NAMALWA (cell line): ENCODE measurements at regions not wholly inside any gene's neighbourhood (a gene's known extent, or its start where the extent isn't known, plus 50 kb on each side); places are given as distances from the start of the nearest gene placed in this dataset.
"Not testable (repeated sequence)": the region's sequence is repeated elsewhere in the genome, so short reads cannot be mapped to it uniquely, and the experiment has no call there.

Experiments used
- DNase-seq: peaks from one replicate; pipeline ENCODE4 v3.0.0-alpha.2; 2015; ENCODE audit warnings: low spot score

- no peak for DNase-seq
Measured at GRCh38 chr13:104565888-104566287, 1499.7 kb upstream of the SLC10A2 start.

GRCh38 chr13:104553896-104554295 lies 1487.7 kb upstream of the SLC10A2 start:
- no peak for DNase-seq

DNA sequence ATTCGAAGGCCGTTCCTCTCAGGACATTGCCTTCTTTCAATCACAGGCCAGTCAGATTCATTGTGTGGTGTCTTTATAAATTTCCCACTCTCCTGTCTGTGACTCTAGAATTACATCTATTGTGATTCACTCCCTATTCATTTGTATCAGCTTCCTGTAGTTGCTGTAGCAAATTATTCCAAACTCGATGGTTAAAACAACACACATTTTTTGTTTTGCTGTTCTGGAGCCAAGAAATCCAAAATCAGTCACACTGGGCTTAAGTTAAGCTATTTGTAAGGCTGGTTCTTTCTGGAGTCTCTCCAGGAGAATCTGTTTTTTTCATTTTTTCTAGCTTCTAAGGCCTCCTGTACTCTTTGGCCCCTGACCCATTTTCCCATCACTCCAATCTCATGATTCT lies 1487.0 kb upstream of the SLC10A2 start:
- no peak for DNase-seq

DNA sequence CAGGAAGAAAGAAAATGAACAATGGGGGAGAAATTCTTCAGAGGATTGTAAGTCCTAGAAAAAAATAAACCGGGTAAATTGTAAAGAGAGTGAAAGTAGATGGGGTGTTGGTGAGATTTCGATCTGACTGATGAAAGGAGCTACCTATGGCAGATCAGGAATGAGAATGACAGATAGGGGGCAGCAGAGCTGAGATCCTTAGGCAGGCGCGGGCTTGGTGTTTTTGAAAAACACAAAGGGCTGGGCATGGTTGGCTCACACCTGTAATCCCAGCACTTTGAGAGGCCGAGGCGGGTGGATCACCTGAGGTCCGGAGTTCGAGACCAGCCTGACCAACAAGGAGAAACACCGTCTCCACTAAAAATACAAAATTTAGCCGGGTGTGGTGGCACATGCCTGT lies 1468.6 kb upstream of the SLC10A2 start:
- peak; percentile 49 for DNase-seq

- no peak for DNase-seq
Measured at GRCh38 chr13:104532132-104532531, 1465.9 kb upstream of the SLC10A2 start.

GRCh38 chr13:104530741-104531140 lies 1464.5 kb upstream of the SLC10A2 start:
- DNase-seq = no peak

DNA sequence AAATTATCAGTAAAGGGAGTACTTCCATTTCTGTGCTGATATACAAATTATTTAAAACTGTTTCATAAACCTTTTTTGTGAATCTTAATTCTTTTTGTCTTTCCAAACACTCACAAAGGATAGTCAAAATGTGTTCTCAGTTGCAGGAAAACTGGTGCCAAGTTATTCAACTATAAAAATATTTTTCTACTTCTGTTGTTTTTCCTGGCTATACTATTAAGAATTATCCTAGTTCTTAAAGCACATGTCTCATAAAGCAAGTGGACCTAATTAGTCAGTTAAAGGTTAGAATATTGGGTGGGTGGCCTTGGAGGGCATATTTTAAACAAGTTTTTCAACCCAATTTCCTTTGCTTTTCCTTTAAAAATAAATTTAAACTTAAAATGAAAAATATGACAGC lies 1460.3 kb upstream of the SLC10A2 start:
- DNase-seq = no peak

DNA sequence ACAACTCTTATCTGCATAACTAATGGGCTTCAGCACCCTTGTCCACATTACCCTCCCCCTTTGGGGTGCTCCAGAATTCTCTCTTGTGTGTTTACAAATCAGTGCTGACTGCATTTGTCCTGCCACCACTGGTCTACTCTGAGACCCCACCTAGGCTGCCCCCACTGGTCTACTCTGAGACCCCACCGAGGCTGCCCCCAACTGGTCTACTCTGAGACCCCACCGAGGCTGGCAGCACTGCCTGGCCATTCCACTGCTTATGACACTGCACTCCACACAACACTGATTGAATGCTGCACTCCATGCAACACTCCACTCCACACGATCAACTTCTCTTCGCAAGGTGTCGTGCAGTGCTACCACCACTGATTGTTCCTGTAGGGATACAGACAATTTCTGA lies 1459.2 kb upstream of the SLC10A2 start:
- DNase-seq = no peak

GRCh38 chr13:104522235-104523072 lies 1456.2 kb upstream of the SLC10A2 start:
- DNase-seq = no peak

DNA sequence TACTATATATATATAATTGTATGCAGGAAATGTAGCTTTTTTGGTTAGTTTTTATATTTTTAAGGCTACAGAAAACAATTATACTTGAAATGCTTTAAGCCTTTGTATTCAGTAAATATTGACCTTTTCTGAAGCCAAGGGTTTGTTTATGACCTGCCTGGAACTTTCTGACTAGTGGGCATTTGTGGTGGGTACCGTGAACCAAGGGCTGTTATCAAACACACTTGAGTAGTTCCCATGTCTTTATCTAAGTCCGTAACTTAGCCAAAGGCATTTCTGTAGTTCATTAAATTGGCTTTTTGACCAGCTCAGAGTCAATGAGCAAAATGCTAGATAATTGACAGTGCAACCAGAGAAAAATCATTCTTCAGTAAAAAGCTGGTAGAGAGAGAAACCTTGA lies 1444.2 kb upstream of the SLC10A2 start:
- DNase-seq = no peak

DNA sequence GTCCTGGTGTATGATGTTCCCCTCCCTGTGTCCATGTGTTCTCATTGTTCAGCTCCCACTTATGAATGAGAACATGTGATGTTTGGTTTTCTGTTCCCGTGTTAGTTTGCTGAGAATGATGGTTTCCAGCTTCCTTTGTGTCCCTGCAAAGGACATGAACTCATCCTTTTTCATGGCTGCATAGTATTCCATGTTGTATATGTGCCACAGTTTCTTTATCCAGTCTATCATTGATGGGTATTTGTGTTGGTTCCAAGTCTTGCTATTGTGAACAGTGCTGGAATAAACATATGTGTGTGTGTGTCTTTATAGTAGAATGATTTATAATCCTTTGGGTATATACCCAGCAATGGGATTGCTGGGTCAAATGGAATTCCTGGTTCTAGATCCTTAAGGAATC lies 1427.3 kb upstream of the SLC10A2 start:
- DNase-seq = not testable (repeated sequence)

DNA sequence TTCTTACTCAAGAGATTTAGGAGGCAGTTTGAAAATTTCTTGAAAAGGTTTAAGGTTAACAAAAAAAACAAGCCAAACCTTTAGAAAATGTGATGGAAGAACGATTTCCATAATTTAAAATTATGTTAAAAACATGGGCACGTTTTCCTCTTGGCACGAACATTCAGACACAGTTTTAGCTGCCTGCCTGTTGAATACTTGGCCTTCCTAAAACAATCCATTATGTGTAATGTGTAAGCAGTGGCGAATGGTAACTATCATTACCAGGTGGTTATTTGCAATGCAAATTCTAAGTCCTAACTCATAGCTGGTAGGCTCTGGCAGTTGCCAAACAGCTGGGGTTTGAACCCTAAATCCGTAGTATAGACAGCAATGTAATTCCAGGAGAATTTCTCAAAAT lies 1425.7 kb upstream of the SLC10A2 start:
- DNase-seq = no peak

DNA sequence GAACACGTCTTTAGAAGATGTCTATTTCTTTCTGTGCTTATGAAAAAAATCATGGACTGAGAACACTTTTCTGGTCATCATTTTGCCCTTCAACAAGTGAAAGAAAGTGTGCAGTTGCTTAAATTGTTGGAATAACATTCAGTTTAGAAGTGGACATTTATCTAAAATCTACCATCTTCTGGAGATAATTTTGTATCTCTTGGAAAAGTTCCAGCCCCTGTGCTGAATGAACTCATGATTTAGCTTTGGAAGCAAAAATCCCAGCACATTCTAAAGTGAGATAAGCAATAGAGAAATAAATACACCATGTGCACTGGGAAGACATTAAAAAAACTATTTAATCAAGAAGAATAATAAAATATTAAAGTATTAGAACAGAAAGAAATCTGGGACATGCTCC lies 1420.8 kb upstream of the SLC10A2 start:
- no peak for DNase-seq

DNA sequence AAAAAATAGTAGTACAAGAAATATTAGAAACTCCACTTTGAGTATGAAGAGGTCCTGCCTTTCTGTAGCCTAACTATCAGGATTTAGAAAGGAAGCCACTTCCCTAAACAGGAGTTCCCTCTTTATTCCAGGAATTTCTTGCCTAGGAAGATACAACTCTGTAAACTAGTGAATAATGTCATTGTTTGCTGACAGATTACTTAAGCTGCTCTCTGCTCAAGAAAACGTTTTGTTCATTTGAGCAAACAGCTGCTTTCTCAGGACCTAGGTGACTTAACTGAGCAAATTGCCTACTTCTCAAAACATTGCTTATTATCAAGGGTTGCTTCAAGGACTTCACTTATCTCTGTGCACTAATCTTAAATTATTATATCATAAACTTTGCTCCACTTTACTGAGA lies 1419.4 kb upstream of the SLC10A2 start:
- DNase-seq = no peak

GRCh38 chr13:104483631-104484030 lies 1417.4 kb upstream of the SLC10A2 start:
- no peak for DNase-seq

DNA sequence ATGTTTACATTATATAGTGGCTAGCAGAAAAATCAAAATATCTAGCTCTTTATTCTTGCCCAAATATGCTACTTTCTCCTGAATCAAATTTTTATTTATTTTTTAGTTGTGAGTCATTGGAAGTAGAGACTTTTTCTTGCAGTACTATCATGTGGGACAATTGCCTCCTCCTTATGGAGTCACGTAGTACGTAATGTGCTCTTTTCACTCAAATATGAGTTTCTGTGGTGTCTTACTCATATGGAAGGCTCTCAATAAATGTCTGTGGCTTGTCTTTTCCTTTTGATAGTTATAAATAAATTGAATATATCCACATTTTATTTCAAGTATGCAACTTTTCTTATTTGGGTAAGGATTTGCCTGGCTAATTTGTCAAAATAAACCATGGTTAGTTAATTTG lies 1411.0 kb upstream of the SLC10A2 start:
- no peak for DNase-seq

DNA sequence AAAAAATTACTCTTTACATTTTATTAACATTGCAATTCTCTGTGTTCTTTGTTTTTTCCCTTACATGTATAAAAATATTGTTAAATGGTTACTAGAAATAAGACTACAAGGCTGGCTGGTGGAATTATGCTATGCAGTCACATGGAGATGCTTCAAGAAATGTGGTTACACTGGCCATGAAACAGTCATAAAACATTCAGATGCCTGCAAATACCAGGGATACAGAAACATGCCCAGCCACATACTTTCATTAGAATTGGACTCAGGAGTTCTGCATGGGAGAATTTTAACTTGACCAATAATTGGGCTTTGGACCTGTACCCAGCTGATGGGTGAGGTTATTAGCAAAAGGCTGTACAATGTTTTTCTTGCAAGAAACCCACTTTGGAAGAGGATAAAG lies 1407.7 kb upstream of the SLC10A2 start:
- DNase-seq = no peak

DNA sequence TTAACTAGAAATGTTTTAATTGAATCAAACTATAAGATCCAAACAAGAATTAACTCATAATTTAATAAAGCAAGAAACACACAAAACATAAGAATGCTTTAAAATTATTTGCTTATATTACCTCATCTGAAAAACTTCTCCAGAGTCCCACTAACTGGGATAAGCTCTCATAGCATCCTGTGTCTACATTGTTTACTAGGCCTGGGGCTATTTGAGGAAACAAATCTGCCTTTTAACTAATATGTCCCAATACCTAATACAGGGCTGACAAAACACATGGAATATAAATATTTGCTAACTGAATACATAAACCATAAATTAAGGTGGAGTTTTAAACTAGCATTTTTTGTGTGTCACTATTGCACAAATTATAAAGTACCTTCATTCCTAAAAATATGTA lies 1399.8 kb upstream of the SLC10A2 start:
- DNase-seq = no peak

DNA sequence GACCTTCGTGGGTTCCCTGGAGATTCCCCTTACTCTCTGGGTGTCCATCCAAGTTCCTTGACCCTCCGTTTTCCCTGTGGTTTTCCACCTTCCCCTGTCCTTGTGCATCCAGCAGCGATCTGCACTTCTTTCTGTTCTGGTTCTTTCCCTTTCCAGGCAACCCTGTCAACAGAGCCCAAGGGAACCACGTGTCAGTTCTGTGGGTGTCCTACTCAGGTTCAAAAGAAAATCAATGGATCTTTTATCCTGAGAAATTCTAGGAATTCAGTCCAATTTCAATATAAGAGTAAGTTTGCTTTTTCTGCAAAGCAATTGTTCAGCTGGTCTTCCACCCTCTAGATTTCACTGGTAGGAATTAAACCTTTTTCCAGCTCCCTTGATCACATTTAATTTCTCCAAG lies 1394.8 kb upstream of the SLC10A2 start:
- no peak for DNase-seq

- DNase-seq = no peak
Measured at GRCh38 chr13:104460554-104460953, 1394.3 kb upstream of the SLC10A2 start.

DNA sequence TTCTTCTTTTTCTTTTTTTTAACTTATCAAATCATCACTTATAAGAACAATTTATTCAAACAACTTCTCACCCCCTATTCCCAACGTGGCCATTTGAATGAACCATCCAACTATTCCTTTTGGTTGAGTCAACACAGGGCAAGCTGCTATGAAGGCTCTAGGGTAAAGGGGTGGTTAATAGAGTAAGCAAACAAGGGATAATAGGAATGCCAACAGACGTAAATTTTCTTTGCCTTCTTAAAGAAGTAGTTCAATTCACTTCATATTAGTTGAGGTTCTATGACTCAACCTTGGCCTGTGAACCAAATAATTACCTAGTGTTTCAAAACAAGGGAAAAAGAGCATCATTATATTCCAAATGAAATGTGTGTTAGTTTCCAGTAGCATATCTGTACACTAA lies 1383.8 kb upstream of the SLC10A2 start:
- no peak for DNase-seq

DNA sequence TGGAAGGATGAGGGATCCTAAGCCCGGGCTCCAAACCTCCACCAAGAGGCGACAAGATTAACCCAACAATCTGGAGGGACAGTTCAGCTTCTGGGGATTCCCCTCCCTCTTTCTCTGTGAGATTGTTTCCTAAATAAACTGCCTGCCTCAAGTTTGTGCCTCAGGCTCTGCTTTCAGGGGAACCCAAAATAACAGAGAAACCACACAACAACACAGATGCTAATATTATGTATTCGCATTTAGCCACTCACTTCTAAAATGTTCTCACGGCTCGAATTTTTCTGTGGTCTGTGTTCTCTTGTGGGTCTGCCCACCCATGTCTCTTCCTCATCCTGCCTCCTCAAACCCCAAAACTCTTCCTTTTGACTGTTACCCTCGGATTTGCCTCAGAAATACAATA lies 1381.1 kb upstream of the SLC10A2 start:
- no peak for DNase-seq

- no peak for DNase-seq
Measured at GRCh38 chr13:104442536-104442935, 1376.3 kb upstream of the SLC10A2 start.

DNA sequence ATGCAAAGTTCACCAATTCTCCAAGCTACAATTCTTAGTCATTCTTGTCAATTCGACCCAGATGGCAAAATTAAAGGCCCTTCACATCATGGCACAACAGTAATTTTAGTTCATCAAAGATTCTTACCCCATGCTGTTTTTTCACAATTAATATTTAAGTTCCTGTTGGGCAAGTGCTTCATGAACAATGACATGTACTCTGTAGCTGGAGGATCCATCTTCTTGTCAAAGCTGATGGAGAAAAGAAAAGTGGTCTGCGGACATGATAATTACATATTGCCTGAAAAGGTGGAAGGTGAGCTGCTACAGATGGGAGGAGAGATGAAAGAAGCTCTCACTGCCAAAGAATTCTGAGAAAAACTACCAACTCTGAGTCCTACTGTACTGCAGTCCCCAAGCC lies 1370.3 kb upstream of the SLC10A2 start:
- DNase-seq = no peak
